ENCODE measurements at regions not wholly inside any gene's neighbourhood (a gene's known extent, or its start where the extent isn't known, plus 50 kb on each side); places are given as distances from the start of the nearest gene placed in this dataset.

DNA sequence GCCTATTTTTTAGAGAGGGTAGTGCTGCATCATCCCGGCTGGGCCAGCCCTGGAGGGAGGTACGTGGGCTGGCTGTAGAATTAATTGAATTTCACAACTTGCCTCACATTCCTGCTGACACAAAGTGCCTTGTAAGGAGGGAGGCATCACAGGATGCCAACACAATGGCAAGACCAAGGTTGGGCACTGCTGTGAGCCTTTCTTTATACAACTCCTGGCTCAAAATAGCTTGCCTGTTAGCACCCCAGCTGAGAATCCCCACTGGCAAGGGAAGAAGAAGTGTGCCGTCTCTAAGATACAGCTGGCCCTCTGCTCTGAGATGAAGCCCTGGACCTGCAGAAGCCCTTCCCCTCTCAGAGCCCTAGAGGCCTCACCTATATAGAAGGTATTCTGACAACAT, 873.9 kb downstream of the GRID1 start:
- Histone ChIP-seq H3K56ac (ENCODE audit: extremely low read depth, insufficient read depth, low read length) (no peak overlapping the region), H3K4me2 (ENCODE audit: low read depth, low read length) (no peak overlapping the region), H3K27ac (ENCODE audit: insufficient read depth, low read length) (no peak overlapping the region), H4K20me1 (ENCODE audit: insufficient read depth, low read length) (no peaks in the 10 kb centered on the region), H4K8ac (ENCODE audit: low read depth in 2 of 2, low read length in 2 of 2) (no peak overlapping the region), H2AK5ac (ENCODE audit: low read depth, low read length) (no peak overlapping the region), H3K79me1 (ENCODE audit: low read depth in 1 of 2, low read length in 2 of 2) (no peaks in the 10 kb centered on the region), H2BK20ac (ENCODE audit: low read depth, low read length) (no peak overlapping the region), H3K9me1 (ENCODE audit: insufficient read depth, low read length) (no peaks in the 10 kb centered on the region), H3K23ac (ENCODE audit: low read depth, low read length) (no peak overlapping the region), H3K14ac (replicated peaks; ENCODE audit: low read depth, low read length) (no peak overlapping the region), H3K27me3 (ENCODE audit: control insufficient read depth, insufficient read depth, low read length) (no peaks in the 10 kb centered on the region), H2BK5ac (ENCODE audit: low read depth, low read length, poor library complexity, severe bottlenecking) (no peak overlapping the region), H3K4me1 (ENCODE audit: control insufficient read depth, insufficient read depth, low read length) (no peaks in the 10 kb centered on the region), H3K36me3 (ENCODE audit: control insufficient read depth, insufficient read depth, low read length) (no peaks in the 10 kb centered on the region), H2BK15ac (ENCODE audit: low read depth, low read length) (no peak overlapping the region), H2AFZ (replicated peaks; ENCODE audit: low read length, poor library complexity) (no peak overlapping the region), H4K5ac (ENCODE audit: low read depth, low read length) (no peak overlapping the region), H3K9ac (ENCODE audit: low read depth, low read length) (no peak overlapping the region), H3K9me3 (ENCODE audit: control insufficient read depth, insufficient read depth, low read length) (peaks cover 9% of the 10 kb centered on the region), H3K18ac (ENCODE audit: low read depth, low read length) (no peak overlapping the region), H2AK9ac (replicated peaks; ENCODE audit: low read depth, low read length, poor library complexity) (no peak overlapping the region), H3K4me3 (ENCODE audit: insufficient read depth, low read depth, low read length) (no peak overlapping the region), H4K91ac (ENCODE audit: insufficient read depth, low read depth, low read length) (no peak overlapping the region), H2BK120ac (ENCODE audit: low read depth, low read length) (no peak overlapping the region), H3K4ac (ENCODE audit: low read depth, low read length) (no peak overlapping the region)
- TF ChIP-seq SMC3 (IDR thresholded peaks at IDR 0.05; ENCODE audit: low read depth, low read length) (no peak), MAZ (IDR thresholded peaks at IDR 0.05; ENCODE audit: borderline replicate concordance, low read depth, low read length) (no peak), RFX5 (IDR thresholded peaks at IDR 0.05; ENCODE audit: low read depth, low read length) (no peak), CEBPB (IDR thresholded peaks at IDR 0.05; ENCODE audit: low read depth, low read length) (no peak), NFE2L2 (IDR thresholded peaks at IDR 0.05; ENCODE audit: low read depth, low read length) (no peak), RCOR1 (IDR thresholded peaks at IDR 0.05; ENCODE audit: insufficient replicate concordance, low read length) (no peak), FOS (IDR thresholded peaks at IDR 0.05; ENCODE audit: low read depth, low read length) (no peak), CHD1 (IDR thresholded peaks at IDR 0.05; ENCODE audit: low read depth, low read length) (no peak)
- TF ChIP-seq, protein P1, sequence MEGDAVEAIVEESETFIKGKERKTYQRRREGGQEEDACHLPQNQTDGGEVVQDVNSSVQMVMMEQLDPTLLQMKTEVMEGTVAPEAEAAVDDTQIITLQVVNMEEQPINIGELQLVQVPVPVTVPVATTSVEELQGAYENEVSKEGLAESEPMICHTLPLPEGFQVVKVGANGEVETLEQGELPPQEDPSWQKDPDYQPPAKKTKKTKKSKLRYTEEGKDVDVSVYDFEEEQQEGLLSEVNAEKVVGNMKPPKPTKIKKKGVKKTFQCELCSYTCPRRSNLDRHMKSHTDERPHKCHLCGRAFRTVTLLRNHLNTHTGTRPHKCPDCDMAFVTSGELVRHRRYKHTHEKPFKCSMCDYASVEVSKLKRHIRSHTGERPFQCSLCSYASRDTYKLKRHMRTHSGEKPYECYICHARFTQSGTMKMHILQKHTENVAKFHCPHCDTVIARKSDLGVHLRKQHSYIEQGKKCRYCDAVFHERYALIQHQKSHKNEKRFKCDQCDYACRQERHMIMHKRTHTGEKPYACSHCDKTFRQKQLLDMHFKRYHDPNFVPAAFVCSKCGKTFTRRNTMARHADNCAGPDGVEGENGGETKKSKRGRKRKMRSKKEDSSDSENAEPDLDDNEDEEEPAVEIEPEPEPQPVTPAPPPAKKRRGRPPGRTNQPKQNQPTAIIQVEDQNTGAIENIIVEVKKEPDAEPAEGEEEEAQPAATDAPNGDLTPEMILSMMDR (conservative IDR thresholded peaks at IDR 0.05; ENCODE audit: low read depth, low read length), result no peak
- POLR2A ChIA-PET (ENCODE audit: unreplicated experiment), result no interaction called here
- ATAC-seq (ENCODE audit: low read depth), result no peak
- CTCF ChIA-PET, result no interaction called here
- DNase-seq, result no peak
- dilution Hi-C loops (cut with HindIII; ENCODE audit: low sequenced_read_pairs, unreplicated experiment), result no loop called here
- BruUV-seq (replicated peaks), result no TSS peak
- intact Hi-C loops (cut with micrococcal nuclease), result no loop called here
- WGBS, 2 experiments (ENCODE audit: extremely low coverage in 2 of 2, insufficient read length in 1 of 2), result no CpG with 5 or more reads among the region's 3 CpGs
- in situ Hi-C loops (cut with MboI; ENCODE audit: low sequenced_read_pairs), result no loop called here
